ENCODE measurements at regions not wholly inside any gene's neighbourhood (a gene's known extent, or its start where the extent isn't known, plus 50 kb on each side); places are given as distances from the start of the nearest gene placed in this dataset.

GRCh38 chr13:22262001-22262885, 591.4 kb downstream of the FGF9 start:
- no peak for TF ChIP-seq CTCF (IDR thresholded peaks at IDR 0.05)
- TF ChIP-seq POLR2A (IDR thresholded peaks at IDR 0.05), result no peak

Measured in testis (tissue), 2 donors.